HG03565 (cell line): ENCODE measurements at regions not wholly inside any gene's neighbourhood (a gene's known extent, or its start where the extent isn't known, plus 50 kb on each side); places are given as distances from the start of the nearest gene placed in this dataset.

Experiments
- ATAC-seq: cut with Tn5 transposase; IDR thresholded peaks from one replicate; pipeline ENCODE4 v1.9.1; 2021; ENCODE audit warnings: mild to moderate bottlenecking, moderate library complexity; ENCODE audit not compliant: unreplicated experiment

- no peak for ATAC-seq
Observed at GRCh38 chrX:155694649-155695048, 81.9 kb upstream of the TMLHE start.

GRCh38 chrX:155682834-155683233, 70.1 kb upstream of the TMLHE start:
- no peak for ATAC-seq

DNA sequence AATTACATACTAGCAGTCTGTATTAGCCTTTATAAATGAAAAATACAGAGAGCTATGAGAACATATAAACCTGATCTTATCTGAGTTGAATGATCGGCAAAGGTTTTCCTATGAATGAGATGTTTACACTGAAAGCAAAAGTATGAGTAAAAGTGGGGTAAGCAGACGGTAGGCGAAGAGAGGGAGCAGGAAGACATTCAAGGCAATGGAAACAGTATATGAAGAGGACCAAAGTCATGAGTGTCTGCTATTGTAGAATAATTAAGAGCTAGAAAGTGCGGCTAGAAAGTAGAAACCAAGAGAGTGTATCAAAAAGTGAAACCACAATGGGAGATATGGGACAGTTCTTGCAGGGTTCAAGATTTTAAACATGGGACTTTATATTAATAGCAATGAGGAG, 67.0 kb upstream of the TMLHE start:
- no peak for ATAC-seq

DNA sequence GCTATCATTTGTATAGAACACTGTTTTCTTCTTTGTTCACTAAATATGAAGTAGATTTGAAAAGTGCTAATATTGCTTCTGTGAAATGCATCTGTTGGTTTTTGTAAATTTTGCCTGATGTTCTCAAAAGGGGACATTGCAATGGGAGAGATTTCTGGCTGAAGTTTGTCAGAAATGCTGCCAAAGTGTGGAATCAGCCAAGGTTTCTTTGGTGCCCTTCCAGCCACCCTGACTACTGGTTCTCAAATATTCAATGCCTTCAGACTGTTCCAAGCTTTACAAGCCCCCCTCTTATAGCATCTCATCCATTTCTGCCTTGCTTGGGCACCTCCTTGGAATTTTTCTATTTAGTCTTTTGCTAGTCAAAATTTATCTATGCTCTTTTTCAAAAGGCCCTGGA, 60.6 kb upstream of the TMLHE start:
- ATAC-seq, result no peak

- no peak for ATAC-seq
Observed at GRCh38 chrX:155666741-155667140, 54.0 kb upstream of the TMLHE start.
